ENCODE measurements at regions not wholly inside any gene's neighbourhood (a gene's known extent, or its start where the extent isn't known, plus 50 kb on each side); places are given as distances from the start of the nearest gene placed in this dataset.
"Not testable (repeated sequence)": the region's sequence is repeated elsewhere in the genome, so short reads cannot be mapped to it uniquely, and the experiment has no call there.

- H3K36me3 Mint-ChIP-seq, result peaks cover under 1% of the 10 kb centered on the region
- DNase-seq (ENCODE audit: low spot score), result no peak
- peaks cover 8% of the 10 kb centered on the region for H3K9me3 Mint-ChIP-seq
- no peaks in the 10 kb centered on the region for H3K4me1 Mint-ChIP-seq (ENCODE audit: low read depth in 2 of 2)
- ATAC-seq, result no peak
- H3K27ac Mint-ChIP-seq, result no peak overlapping the region
- H3K4me3 Mint-ChIP-seq, result no peak overlapping the region
- H3K27me3 Mint-ChIP-seq, result no peaks in the 10 kb centered on the region
These were observed 639.7 kb downstream of the TRIML1 start for GRCh38 chr4:188778905-188779304.

DNA sequence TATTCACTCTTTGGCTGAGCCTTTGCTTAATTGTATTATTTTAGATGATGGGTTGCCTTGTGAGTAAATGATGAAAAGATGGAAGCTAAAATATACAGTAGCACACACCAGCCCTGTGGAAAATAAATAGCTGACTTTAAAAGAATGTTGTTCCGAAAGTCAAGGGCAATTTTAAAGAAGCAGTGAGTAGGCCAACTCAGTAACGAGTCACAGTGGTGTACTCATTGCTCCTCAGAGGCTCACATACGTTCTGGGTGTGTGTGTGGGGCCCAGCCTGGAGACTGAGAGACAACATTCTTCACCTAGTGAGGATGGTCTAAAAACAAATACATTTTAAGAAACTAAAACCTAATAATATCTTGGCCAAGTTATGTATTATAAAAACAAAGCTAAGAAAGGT, 640.3 kb downstream of the TRIML1 start:
- Mint-ChIP-seq H3K27me3 (no peaks in the 10 kb centered on the region), H3K4me1 (ENCODE audit: low read depth in 2 of 2) (no peaks in the 10 kb centered on the region), H3K27ac (no peak overlapping the region), H3K36me3 (no peaks in the 10 kb centered on the region), H3K4me3 (no peak overlapping the region), H3K9me3 (peaks cover 3% of the 10 kb centered on the region)
- DNase-seq (ENCODE audit: low spot score) (no peak), ATAC-seq (no peak)

DNA sequence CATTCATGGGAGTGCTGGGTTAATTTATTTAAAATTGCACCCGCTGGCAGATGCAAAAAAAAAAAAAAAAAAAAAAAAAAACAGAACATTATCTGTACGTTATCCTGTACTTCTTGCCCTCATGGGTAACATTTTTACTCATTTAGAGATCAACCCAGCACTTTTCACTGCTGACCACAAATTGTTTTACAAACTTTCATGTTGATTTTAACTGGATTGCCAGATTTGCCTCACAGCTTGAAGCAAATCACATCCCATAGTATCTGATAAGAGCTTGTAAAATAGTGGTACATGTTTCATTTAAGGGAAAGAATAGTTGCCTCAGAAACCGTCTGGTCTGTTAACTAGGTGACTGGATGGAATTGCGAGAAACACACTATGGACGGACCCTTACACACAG, 640.8 kb downstream of the TRIML1 start:
- H3K4me3 Mint-ChIP-seq, result no peak overlapping the region
- no peak for ATAC-seq

GRCh38 chr4:188780686-188781085, 641.4 kb downstream of the TRIML1 start:
- H3K27ac Mint-ChIP-seq, result no peak overlapping the region
- no peaks in the 10 kb centered on the region for H3K36me3 Mint-ChIP-seq
- no peaks in the 10 kb centered on the region for H3K4me1 Mint-ChIP-seq (ENCODE audit: low read depth in 2 of 2)
- peaks cover 3% of the 10 kb centered on the region for H3K9me3 Mint-ChIP-seq
- H3K4me3 Mint-ChIP-seq, result no peak overlapping the region
- DNase-seq (ENCODE audit: low spot score) (no peak), ATAC-seq (no peak)
- no peaks in the 10 kb centered on the region for H3K27me3 Mint-ChIP-seq

More for the DNA sequence above, 640.8 kb downstream of the TRIML1 start:
- Mint-ChIP-seq H3K27ac (no peak overlapping the region), H3K4me1 (ENCODE audit: low read depth in 2 of 2) (no peaks in the 10 kb centered on the region), H3K9me3 (no peaks in the 10 kb centered on the region), H3K36me3 (no peaks in the 10 kb centered on the region), H3K27me3 (no peaks in the 10 kb centered on the region)
- DNase-seq (ENCODE audit: low spot score), result no peak

- H3K4me3 Mint-ChIP-seq, result no peak overlapping the region
- ATAC-seq, result no peak
- H3K4me1 Mint-ChIP-seq (ENCODE audit: low read depth in 2 of 2), result no peaks in the 10 kb centered on the region
- H3K9me3 Mint-ChIP-seq, result peaks cover 3% of the 10 kb centered on the region
- no peaks in the 10 kb centered on the region for H3K36me3 Mint-ChIP-seq
- no peak for DNase-seq (ENCODE audit: low spot score)
- H3K27me3 Mint-ChIP-seq, result no peaks in the 10 kb centered on the region
- H3K27ac Mint-ChIP-seq, result no peak overlapping the region
These were observed 642.4 kb downstream of the TRIML1 start for GRCh38 chr4:188781655-188782054.

DNA sequence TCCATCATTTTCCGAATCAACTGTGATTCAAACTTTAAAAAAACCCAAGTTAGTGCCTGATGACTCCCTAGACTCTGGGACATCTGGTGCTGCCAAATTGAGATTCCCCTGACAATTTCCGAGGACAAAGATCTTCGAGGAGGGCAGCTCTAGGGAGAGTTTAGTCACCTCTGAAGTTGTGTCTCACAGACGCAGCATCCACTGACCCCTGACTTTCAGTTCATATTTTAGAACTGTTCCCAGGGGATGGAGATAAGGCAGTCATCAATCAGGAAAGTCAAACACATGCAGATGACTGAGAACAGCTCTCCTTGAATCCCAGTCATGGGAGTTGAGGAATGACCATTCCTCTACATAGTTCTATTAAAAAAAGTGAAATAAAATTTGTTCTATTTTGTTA, 643.9 kb downstream of the TRIML1 start:
- ATAC-seq, result no peak

DNA sequence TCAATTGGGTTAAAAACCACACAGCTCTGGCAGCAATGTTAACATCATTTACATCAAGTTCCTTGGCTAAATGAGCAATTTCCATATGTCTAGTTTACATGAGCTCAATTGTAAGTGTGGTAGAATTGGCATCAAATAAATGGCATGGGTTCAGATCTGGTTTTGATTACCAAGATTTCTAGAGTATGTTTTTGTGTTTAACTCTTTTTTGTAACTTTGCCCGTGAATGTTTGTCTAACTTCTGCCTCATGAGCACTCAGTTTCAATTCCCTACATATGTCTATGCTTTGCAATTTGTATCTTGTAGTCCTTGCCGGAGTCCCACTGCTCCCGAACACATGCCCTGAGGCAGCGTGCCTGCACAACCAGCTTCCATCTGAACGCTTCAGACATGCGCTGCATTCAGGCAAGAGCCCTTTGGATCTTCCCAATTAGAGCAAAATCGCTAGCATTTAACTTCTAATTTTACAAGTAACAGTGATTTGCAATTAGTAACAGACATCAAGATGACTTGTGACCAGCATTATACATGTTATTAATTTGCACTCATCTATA, 644.4 kb downstream of the TRIML1 start:
- H3K4me1 Mint-ChIP-seq (ENCODE audit: low read depth in 2 of 2), result no peaks in the 10 kb centered on the region
- no peak overlapping the region for H3K27ac Mint-ChIP-seq
- H3K27me3 Mint-ChIP-seq, result no peaks in the 10 kb centered on the region
- H3K4me3 Mint-ChIP-seq, result no peak overlapping the region
- DNase-seq (ENCODE audit: low spot score), result no peak
- H3K36me3 Mint-ChIP-seq, result no peaks in the 10 kb centered on the region
- peaks cover 6% of the 10 kb centered on the region for H3K9me3 Mint-ChIP-seq
- ATAC-seq, result no peak

More for the DNA sequence above, 643.9 kb downstream of the TRIML1 start:
- DNase-seq (ENCODE audit: low spot score), result no peak
- no peak overlapping the region for H3K4me3 Mint-ChIP-seq
- peaks cover 6% of the 10 kb centered on the region for H3K9me3 Mint-ChIP-seq
- H3K36me3 Mint-ChIP-seq, result no peaks in the 10 kb centered on the region
- no peaks in the 10 kb centered on the region for H3K4me1 Mint-ChIP-seq (ENCODE audit: low read depth in 2 of 2)
- H3K27ac Mint-ChIP-seq, result no peak overlapping the region
- no peaks in the 10 kb centered on the region for H3K27me3 Mint-ChIP-seq

DNA sequence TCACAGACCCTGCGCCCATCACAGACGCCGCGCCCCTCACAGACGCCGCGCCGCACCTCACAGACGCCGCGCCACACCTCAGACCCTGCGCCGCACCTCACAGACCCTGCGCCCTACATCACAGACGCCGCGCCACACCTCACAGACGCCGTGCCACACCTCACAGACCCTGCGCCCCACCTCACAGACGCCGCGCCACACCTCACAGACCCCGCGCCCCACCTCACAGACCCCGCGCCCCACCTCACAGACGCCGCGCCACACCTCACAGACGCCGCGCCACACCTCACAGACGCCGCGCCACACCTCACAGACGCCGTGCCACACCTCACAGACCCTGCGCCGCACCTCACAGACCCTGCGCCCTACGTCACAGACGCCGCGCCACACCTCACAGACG, 657.4 kb downstream of the TRIML1 start:
- not testable (repeated sequence) for ATAC-seq; H3K4me1 Mint-ChIP-seq (ENCODE audit: low read depth in 2 of 2); H3K27ac Mint-ChIP-seq; DNase-seq (ENCODE audit: low spot score); H3K4me3 Mint-ChIP-seq; H3K27me3 Mint-ChIP-seq; H3K36me3 Mint-ChIP-seq; H3K9me3 Mint-ChIP-seq

- not testable (repeated sequence) for H3K4me1 Mint-ChIP-seq (ENCODE audit: low read depth in 2 of 2); H3K9me3 Mint-ChIP-seq; H3K27me3 Mint-ChIP-seq; H3K4me3 Mint-ChIP-seq; H3K36me3 Mint-ChIP-seq; ATAC-seq; DNase-seq (ENCODE audit: low spot score); H3K27ac Mint-ChIP-seq
These were observed 657.8 kb downstream of the TRIML1 start for GRCh38 chr4:188797011-188797410.

DNA sequence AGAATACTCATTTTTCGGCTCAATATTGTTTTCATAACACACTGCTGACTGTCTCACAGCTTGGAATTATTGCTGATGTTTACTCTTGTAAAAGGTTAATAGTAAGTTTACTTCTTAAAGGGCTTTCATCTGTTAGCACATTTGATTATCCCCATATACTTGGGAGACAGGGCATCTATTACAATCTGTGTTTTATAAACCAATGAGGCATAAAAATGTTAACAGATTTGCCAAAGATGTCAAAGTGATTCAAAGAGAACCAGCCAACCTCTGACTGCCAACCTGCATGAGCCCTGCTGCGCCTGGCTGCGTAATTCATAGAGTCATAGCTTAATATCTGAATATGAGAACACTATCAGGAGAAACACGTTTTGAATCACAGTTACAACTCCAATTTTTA, 665.6 kb downstream of the TRIML1 start:
- H3K4me3 Mint-ChIP-seq, result no peak overlapping the region
- no peak overlapping the region for H3K27ac Mint-ChIP-seq
- ATAC-seq (no peak), DNase-seq (ENCODE audit: low spot score) (no peak)
- no peaks in the 10 kb centered on the region for H3K4me1 Mint-ChIP-seq (ENCODE audit: low read depth in 2 of 2)
- H3K27me3 Mint-ChIP-seq, result no peaks in the 10 kb centered on the region
- peaks cover 5% of the 10 kb centered on the region for H3K9me3 Mint-ChIP-seq
- no peaks in the 10 kb centered on the region for H3K36me3 Mint-ChIP-seq

DNA sequence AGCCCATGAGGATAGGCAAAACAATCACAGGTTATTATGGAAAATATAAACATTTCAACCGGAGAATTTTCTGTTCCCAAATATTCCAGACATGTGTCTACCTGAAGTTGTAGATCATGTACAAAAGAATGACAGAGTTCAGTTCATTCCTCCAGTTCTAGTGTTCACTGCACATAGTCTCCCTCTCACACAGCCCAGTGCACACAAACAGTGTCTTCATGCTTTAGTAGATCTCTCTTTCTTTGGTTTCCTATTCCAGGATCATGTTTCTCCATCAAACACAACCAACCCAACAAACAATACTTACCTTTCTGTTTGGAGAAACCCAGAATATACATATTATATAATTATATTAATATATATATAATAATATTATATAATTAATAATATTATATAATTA, 671.9 kb downstream of the TRIML1 start:
- Mint-ChIP-seq H3K4me3 (no peak overlapping the region), H3K27ac (no peak overlapping the region), H3K4me1 (ENCODE audit: low read depth in 2 of 2) (no peaks in the 10 kb centered on the region), H3K27me3 (no peaks in the 10 kb centered on the region), H3K36me3 (no peaks in the 10 kb centered on the region), H3K9me3 (peaks cover 12% of the 10 kb centered on the region)
- ATAC-seq, result no peak
- no peak for DNase-seq (ENCODE audit: low spot score)

- Mint-ChIP-seq H3K9me3 (peaks cover 14% of the 10 kb centered on the region), H3K4me3 (no peak overlapping the region), H3K27me3 (no peaks in the 10 kb centered on the region), H3K4me1 (ENCODE audit: low read depth in 2 of 2) (no peaks in the 10 kb centered on the region), H3K36me3 (peaks cover 4% of the 10 kb centered on the region), H3K27ac (no peak overlapping the region)
- ATAC-seq (no peak), DNase-seq (ENCODE audit: low spot score) (no peak)
These were observed 673.4 kb downstream of the TRIML1 start for GRCh38 chr4:188812644-188813043.

GRCh38 chr4:188818300-188818699, 679.1 kb downstream of the TRIML1 start:
- no peak overlapping the region for H3K4me3 Mint-ChIP-seq
- no peaks in the 10 kb centered on the region for H3K4me1 Mint-ChIP-seq (ENCODE audit: low read depth in 2 of 2)
- H3K27me3 Mint-ChIP-seq, result no peaks in the 10 kb centered on the region
- no peak for ATAC-seq
- no peak for DNase-seq (ENCODE audit: low spot score)
- peaks cover 6% of the 10 kb centered on the region for H3K36me3 Mint-ChIP-seq
- H3K9me3 Mint-ChIP-seq, result peaks cover 7% of the 10 kb centered on the region
- no peak overlapping the region for H3K27ac Mint-ChIP-seq

GRCh38 chr4:188819233-188819632, 680.0 kb downstream of the TRIML1 start:
- Mint-ChIP-seq H3K27ac (no peak overlapping the region), H3K4me1 (ENCODE audit: low read depth in 2 of 2) (no peaks in the 10 kb centered on the region), H3K9me3 (peaks cover 4% of the 10 kb centered on the region), H3K27me3 (no peaks in the 10 kb centered on the region), H3K36me3 (peaks cover 6% of the 10 kb centered on the region), H3K4me3 (no peak overlapping the region)
- ATAC-seq (no peak), DNase-seq (ENCODE audit: low spot score) (no peak)

DNA sequence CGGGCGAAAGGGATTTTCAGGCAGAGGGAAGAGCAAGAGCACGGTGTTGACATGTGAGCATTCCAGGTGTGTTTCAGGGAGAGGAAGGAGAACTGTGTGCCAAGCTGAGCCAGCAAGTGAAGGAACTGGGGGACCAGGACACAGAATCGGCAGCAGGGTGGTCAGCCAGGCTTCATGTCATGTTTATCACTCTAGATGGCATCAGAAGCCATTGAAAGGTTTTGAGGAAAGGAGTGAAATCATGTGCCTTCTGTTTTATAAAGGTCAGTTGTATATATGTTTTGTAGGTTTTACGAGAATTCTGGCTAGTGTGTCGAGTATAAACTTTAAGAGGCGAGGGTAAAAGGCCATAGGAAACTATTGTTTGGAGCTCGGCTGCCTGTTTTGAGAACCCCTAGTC, 682.3 kb downstream of the TRIML1 start:
- Mint-ChIP-seq H3K27me3 (no peaks in the 10 kb centered on the region), H3K36me3 (peaks cover 6% of the 10 kb centered on the region), H3K9me3 (peaks cover 4% of the 10 kb centered on the region), H3K4me1 (ENCODE audit: low read depth in 2 of 2) (no peaks in the 10 kb centered on the region), H3K4me3 (no peak overlapping the region), H3K27ac (no peak overlapping the region)
- ATAC-seq (no peak), DNase-seq (ENCODE audit: low spot score) (no peak)

Data from natural killer cell treated with Interleukin-12 subunit alpha and Interleukin-12 subunit beta and Interleukin-15 and Interleukin-18, amount 100 ng/mL, for 72 hours (primary cell).